ENCODE measurements at regions not wholly inside any gene's neighbourhood (a gene's known extent, or its start where the extent isn't known, plus 50 kb on each side); places are given as distances from the start of the nearest gene placed in this dataset.
"Not testable (repeated sequence)": the region's sequence is repeated elsewhere in the genome, so short reads cannot be mapped to it uniquely, and the experiment has no call there.

- no peak for DNase-seq (ENCODE audit: low read depth in 2 of 2)
Observed at GRCh38 chr9:89937051-89937450, 332.2 kb downstream of the GADD45G start.

- no peak for DNase-seq (ENCODE audit: low read depth in 2 of 2)
Observed at GRCh38 chr9:89939181-89939580, 334.4 kb downstream of the GADD45G start.

GRCh38 chr9:89939626-89940292, 334.9 kb downstream of the GADD45G start:
- DNase-seq (ENCODE audit: low read depth in 2 of 2): no peak

- DNase-seq (ENCODE audit: low read depth in 2 of 2): no peak
Observed at GRCh38 chr9:89940625-89941024, 335.8 kb downstream of the GADD45G start.

- no peak for DNase-seq (ENCODE audit: low read depth in 2 of 2)
Observed at GRCh38 chr9:89941875-89942274, 337.1 kb downstream of the GADD45G start.

GRCh38 chr9:89942643-89943042, 337.8 kb downstream of the GADD45G start:
- DNase-seq (ENCODE audit: low read depth in 2 of 2): no peak

GRCh38 chr9:89943309-89943708, 338.5 kb downstream of the GADD45G start:
- DNase-seq (ENCODE audit: low read depth in 2 of 2): no peak

GRCh38 chr9:89943728-89944127, 338.9 kb downstream of the GADD45G start:
- no peak for DNase-seq (ENCODE audit: low read depth in 2 of 2)

GRCh38 chr9:89945133-89945532, 340.3 kb downstream of the GADD45G start:
- no peak for DNase-seq (ENCODE audit: low read depth in 2 of 2)

GRCh38 chr9:89946741-89947140, 341.9 kb downstream of the GADD45G start:
- no peak for DNase-seq (ENCODE audit: low read depth in 2 of 2)

- DNase-seq (ENCODE audit: low read depth in 2 of 2): no peak
Observed at GRCh38 chr9:89949111-89949510, 344.3 kb downstream of the GADD45G start.

GRCh38 chr9:89951675-89952074, 346.9 kb downstream of the GADD45G start:
- no peak for DNase-seq (ENCODE audit: low read depth in 2 of 2)

- no peak for DNase-seq (ENCODE audit: low read depth in 2 of 2)
Observed at GRCh38 chr9:89952401-89952800, 347.6 kb downstream of the GADD45G start.

GRCh38 chr9:89953263-89953662, 348.5 kb downstream of the GADD45G start:
- not testable (repeated sequence) for DNase-seq (ENCODE audit: low read depth in 2 of 2)

- no peak for DNase-seq (ENCODE audit: low read depth in 2 of 2)
Observed at GRCh38 chr9:89953824-89954615, 349.2 kb downstream of the GADD45G start.

- DNase-seq (ENCODE audit: low read depth in 2 of 2): no peak
Observed at GRCh38 chr9:89955144-89955543, 350.3 kb downstream of the GADD45G start.

GRCh38 chr9:89955626-89956025, 350.8 kb downstream of the GADD45G start:
- no peak for DNase-seq (ENCODE audit: low read depth in 2 of 2)

GRCh38 chr9:89956331-89956730, 351.5 kb downstream of the GADD45G start:
- DNase-seq (ENCODE audit: low read depth in 2 of 2): no peak

GRCh38 chr9:89956907-89957306, 352.1 kb downstream of the GADD45G start:
- DNase-seq (ENCODE audit: low read depth in 2 of 2): no peak

- DNase-seq (ENCODE audit: low read depth in 2 of 2): no peak
Observed at GRCh38 chr9:89958086-89958485, 353.3 kb downstream of the GADD45G start.

- DNase-seq (ENCODE audit: low read depth in 2 of 2): no peak
Observed at GRCh38 chr9:89961616-89962341, 357.0 kb downstream of the GADD45G start.

GRCh38 chr9:89963280-89963679, 358.5 kb downstream of the GADD45G start:
- no peak for DNase-seq (ENCODE audit: low read depth in 2 of 2)

GRCh38 chr9:89967527-89967926, 362.7 kb downstream of the GADD45G start:
- no peak for DNase-seq (ENCODE audit: low read depth in 2 of 2)
